ENCODE measurements at regions not wholly inside any gene's neighbourhood (a gene's known extent, or its start where the extent isn't known, plus 50 kb on each side); places are given as distances from the start of the nearest gene placed in this dataset.

DNA sequence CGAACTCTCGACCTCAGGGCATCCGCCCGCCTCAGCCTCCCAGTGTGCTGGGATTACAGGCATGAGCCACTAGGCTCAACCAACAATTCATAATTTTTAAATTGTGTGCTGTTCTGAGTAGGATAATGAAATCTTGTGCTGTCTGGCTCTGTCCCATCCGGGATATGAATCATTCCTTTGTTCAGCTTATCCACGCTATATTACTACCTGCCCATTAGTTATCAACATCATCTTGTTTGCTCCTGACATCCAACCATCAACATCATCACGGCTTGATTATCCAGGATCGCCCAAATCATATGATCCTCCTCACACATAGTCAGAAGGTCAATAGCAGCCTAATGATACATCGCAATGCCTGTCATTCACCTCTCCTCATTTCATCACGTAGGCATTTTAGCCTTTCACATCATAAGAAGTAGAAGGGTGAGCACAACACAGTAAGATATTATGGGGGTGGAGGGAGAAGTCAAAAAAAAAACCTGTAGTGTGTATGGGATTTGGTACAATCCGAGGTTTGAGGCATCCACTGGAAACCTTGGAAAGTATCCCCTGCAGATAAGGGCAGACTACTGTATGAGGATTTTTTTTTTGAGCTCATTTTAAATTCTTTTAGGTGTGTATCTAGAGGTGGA lies 77.0 kb upstream of the SIAH1 start:
- H3K4me3 ChIP-seq, result no peak overlapping the region
- ATAC-seq (ENCODE audit: insufficient read depth, low FRiP score), result no peak

DNA sequence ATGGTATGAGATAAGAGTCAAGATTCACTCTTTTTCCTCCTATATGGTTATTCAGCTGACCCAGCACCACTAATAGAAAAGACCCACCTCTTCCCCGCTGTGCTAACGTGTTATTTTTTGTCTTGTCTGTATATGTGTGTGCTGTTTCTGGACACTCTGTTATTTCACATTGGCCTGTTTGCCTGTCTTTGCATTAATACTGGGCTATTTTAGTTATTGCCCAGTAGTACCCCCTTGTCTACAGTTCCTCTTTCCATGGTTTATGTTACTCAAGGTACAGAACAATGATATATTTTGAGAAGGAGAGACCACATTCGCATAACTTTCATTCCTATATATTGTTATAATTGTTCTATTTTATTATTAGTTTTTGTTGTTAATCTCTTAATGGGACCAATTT lies 74.0 kb upstream of the SIAH1 start:
- no peak for DNase-seq
- Histone ChIP-seq H3K27ac (ENCODE audit: low read depth in 1 of 2, low read length in 1 of 2) (no peak overlapping the region), H3K27me3 (ENCODE audit: control insufficient read depth in 3 of 3, insufficient read depth in 3 of 3, low read length in 2 of 3) (no peaks in the 10 kb centered on the region), H3K4me1 (ENCODE audit: control insufficient read depth in 5 of 5, insufficient read depth in 5 of 5, low read length in 5 of 5) (no peaks in the 10 kb centered on the region), H3K9ac (ENCODE audit: insufficient read depth in 1 of 2, low read length in 2 of 2) (no peak overlapping the region), H3K9me3 (ENCODE audit: control insufficient read depth in 4 of 4, insufficient read depth in 3 of 4, low read length in 3 of 4) (no peaks in the 10 kb centered on the region), H3K4me3 (no peak overlapping the region), H3K36me3 (ENCODE audit: control insufficient read depth in 4 of 4, insufficient read depth in 4 of 4, low read length in 4 of 4) (no peaks in the 10 kb centered on the region)
- 88 to 94% methylated on average over 3 of the region's 3 CpGs for WGBS, 2 donors
- TF ChIP-seq, protein P1, sequence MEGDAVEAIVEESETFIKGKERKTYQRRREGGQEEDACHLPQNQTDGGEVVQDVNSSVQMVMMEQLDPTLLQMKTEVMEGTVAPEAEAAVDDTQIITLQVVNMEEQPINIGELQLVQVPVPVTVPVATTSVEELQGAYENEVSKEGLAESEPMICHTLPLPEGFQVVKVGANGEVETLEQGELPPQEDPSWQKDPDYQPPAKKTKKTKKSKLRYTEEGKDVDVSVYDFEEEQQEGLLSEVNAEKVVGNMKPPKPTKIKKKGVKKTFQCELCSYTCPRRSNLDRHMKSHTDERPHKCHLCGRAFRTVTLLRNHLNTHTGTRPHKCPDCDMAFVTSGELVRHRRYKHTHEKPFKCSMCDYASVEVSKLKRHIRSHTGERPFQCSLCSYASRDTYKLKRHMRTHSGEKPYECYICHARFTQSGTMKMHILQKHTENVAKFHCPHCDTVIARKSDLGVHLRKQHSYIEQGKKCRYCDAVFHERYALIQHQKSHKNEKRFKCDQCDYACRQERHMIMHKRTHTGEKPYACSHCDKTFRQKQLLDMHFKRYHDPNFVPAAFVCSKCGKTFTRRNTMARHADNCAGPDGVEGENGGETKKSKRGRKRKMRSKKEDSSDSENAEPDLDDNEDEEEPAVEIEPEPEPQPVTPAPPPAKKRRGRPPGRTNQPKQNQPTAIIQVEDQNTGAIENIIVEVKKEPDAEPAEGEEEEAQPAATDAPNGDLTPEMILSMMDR (IDR thresholded peaks at IDR 0.05; ENCODE audit: control extremely low read depth, extremely low read depth), result no peak
- no peak for ATAC-seq (ENCODE audit: insufficient read depth, low FRiP score)

More for the DNA sequence above, 77.0 kb upstream of the SIAH1 start:
- TF ChIP-seq, protein P1 (IDR thresholded peaks at IDR 0.05; ENCODE audit: control extremely low read depth, extremely low read depth), result no peak
- no peaks in the 10 kb centered on the region for H3K4me1 ChIP-seq (ENCODE audit: control insufficient read depth in 5 of 5, insufficient read depth in 5 of 5, low read length in 5 of 5)
- 92 to 94% methylated on average over 11 of the region's 11 CpGs for WGBS, 2 donors
- no peaks in the 10 kb centered on the region for H3K9me3 ChIP-seq (ENCODE audit: control insufficient read depth in 4 of 4, insufficient read depth in 3 of 4, low read length in 3 of 4)
- H3K27ac ChIP-seq (ENCODE audit: low read depth in 1 of 2, low read length in 1 of 2), result no peak overlapping the region
- H3K36me3 ChIP-seq (ENCODE audit: control insufficient read depth in 4 of 4, insufficient read depth in 4 of 4, low read length in 4 of 4), result no peaks in the 10 kb centered on the region
- no peak for DNase-seq
- no peak overlapping the region for H3K9ac ChIP-seq (ENCODE audit: insufficient read depth in 1 of 2, low read length in 2 of 2)
- no peaks in the 10 kb centered on the region for H3K27me3 ChIP-seq (ENCODE audit: control insufficient read depth in 3 of 3, insufficient read depth in 3 of 3, low read length in 2 of 3)

DNA sequence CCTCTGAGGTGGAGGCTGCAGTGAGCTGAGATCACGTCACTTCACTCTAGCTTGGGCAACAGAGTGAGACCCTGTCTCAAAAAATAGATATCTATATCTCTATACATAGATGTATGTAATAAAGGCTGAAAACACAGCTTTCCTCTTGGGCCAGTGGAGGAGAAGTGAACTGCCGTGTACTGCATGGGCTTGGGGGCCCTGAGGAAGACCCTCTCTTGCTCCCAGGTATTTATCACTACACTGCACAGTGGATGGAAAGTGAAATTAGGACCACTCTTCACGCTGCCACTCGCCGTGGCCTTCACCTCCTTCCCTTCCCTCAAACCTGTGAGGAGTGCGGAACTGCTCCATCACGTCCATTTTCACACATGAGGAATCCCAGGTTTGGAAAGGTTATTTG lies 68.8 kb upstream of the SIAH1 start:
- whole genome bisulfite sequencing, 2 donors, result 93 to 98% methylated on average over 7 of the region's 7 CpGs
- no peaks in the 10 kb centered on the region for H3K27me3 ChIP-seq (ENCODE audit: control insufficient read depth in 3 of 3, insufficient read depth in 3 of 3, low read length in 2 of 3)
- H3K9me3 ChIP-seq (ENCODE audit: control insufficient read depth in 4 of 4, insufficient read depth in 3 of 4, low read length in 3 of 4), result no peaks in the 10 kb centered on the region
- no peak overlapping the region for H3K4me3 ChIP-seq
- no peak for ATAC-seq (ENCODE audit: insufficient read depth, low FRiP score)
- H3K9ac ChIP-seq (ENCODE audit: insufficient read depth in 1 of 2, low read length in 2 of 2), result no peak overlapping the region
- no peaks in the 10 kb centered on the region for H3K36me3 ChIP-seq (ENCODE audit: control insufficient read depth in 4 of 4, insufficient read depth in 4 of 4, low read length in 4 of 4)
- DNase-seq, result no peak
- TF ChIP-seq, protein P1 (IDR thresholded peaks at IDR 0.05; ENCODE audit: control extremely low read depth, extremely low read depth), result no peak
- H3K4me1 ChIP-seq (ENCODE audit: control insufficient read depth in 5 of 5, insufficient read depth in 5 of 5, low read length in 5 of 5), result no peaks in the 10 kb centered on the region
- H3K27ac ChIP-seq (ENCODE audit: low read depth in 1 of 2, low read length in 1 of 2), result no peak overlapping the region
